ENCODE measurements at regions not wholly inside any gene's neighbourhood (a gene's known extent, or its start where the extent isn't known, plus 50 kb on each side); places are given as distances from the start of the nearest gene placed in this dataset.

- no peak for TF ChIP-seq CTCF (IDR thresholded peaks at IDR 0.05; ENCODE audit: low read depth, low read length)
- no peak for TF ChIP-seq EZH2phosphoT487 (IDR thresholded peaks at IDR 0.05; ENCODE audit: low read depth)
These were observed 221.3 kb downstream of the SKIDA1 start for GRCh38 chr10:21304198-21304597.

Data from OCI-LY3 (cell line).